ENCODE measurements at regions not wholly inside any gene's neighbourhood (a gene's known extent, or its start where the extent isn't known, plus 50 kb on each side); places are given as distances from the start of the nearest gene placed in this dataset.

GRCh38 chr16:82313754-82314153 lies 143.7 kb upstream of the MPHOSPH6 start:
- TF ChIP-seq POLR2A (IDR thresholded peaks at IDR 0.05) (no peak), CTCF (IDR thresholded peaks at IDR 0.05) (no peak), POLR2AphosphoS5 (IDR thresholded peaks at IDR 0.05) (no peak), EP300 (IDR thresholded peaks at IDR 0.05) (no peak)

All from suprapubic skin (tissue), 4 donors.